ENCODE measurements at regions not wholly inside any gene's neighbourhood (a gene's known extent, or its start where the extent isn't known, plus 50 kb on each side); places are given as distances from the start of the nearest gene placed in this dataset.
A peak's percentile ranks its signal among the peaks of the same experiment; 100 is the strongest.

GRCh38 chr13:33932769-33933406 lies 114.9 kb downstream of the RFC3 start:
- TF ChIP-seq CTCF (IDR thresholded peaks at IDR 0.05; ENCODE audit: insufficient read depth, low read length), result no peak
- DNase-seq (ENCODE audit: low read depth), result peak; percentile 39
- H3K4me3 ChIP-seq (ENCODE audit: low read depth, low read length), result no peak overlapping the region

GRCh38 chr13:33933810-33934209 lies 115.9 kb downstream of the RFC3 start:
- TF ChIP-seq CTCF (IDR thresholded peaks at IDR 0.05; ENCODE audit: insufficient read depth, low read length), result no peak
- DNase-seq (ENCODE audit: low read depth), result no peak
- H3K4me3 ChIP-seq (ENCODE audit: low read depth, low read length), result no peak overlapping the region

GRCh38 chr13:33934343-33934742 lies 116.4 kb downstream of the RFC3 start:
- DNase-seq (ENCODE audit: low read depth), result peak; percentile 19
- no peak for TF ChIP-seq CTCF (IDR thresholded peaks at IDR 0.05; ENCODE audit: insufficient read depth, low read length)
- no peak overlapping the region for H3K4me3 ChIP-seq (ENCODE audit: low read depth, low read length)

- no peak overlapping the region for H3K4me3 ChIP-seq (ENCODE audit: low read depth, low read length)
- TF ChIP-seq CTCF (IDR thresholded peaks at IDR 0.05; ENCODE audit: insufficient read depth, low read length), result no peak
- peak; percentile 32 for DNase-seq (ENCODE audit: low read depth)
Observed at GRCh38 chr13:33934951-33935371, 117.0 kb downstream of the RFC3 start.

- no peak for DNase-seq (ENCODE audit: low read depth)
- no peak for TF ChIP-seq CTCF (IDR thresholded peaks at IDR 0.05; ENCODE audit: insufficient read depth, low read length)
- no peak overlapping the region for H3K4me3 ChIP-seq (ENCODE audit: low read depth, low read length)
Observed at GRCh38 chr13:33935969-33936368, 118.0 kb downstream of the RFC3 start.

GRCh38 chr13:33937373-33938098 lies 119.6 kb downstream of the RFC3 start:
- H3K4me3 ChIP-seq (ENCODE audit: low read depth, low read length), result no peak overlapping the region
- TF ChIP-seq CTCF (IDR thresholded peaks at IDR 0.05; ENCODE audit: insufficient read depth, low read length), result no peak
- DNase-seq (ENCODE audit: low read depth), result no peak
